ENCODE measurements at regions not wholly inside any gene's neighbourhood (a gene's known extent, or its start where the extent isn't known, plus 50 kb on each side); places are given as distances from the start of the nearest gene placed in this dataset.
"Not testable (repeated sequence)": the region's sequence is repeated elsewhere in the genome, so short reads cannot be mapped to it uniquely, and the experiment has no call there.

GRCh38 chr11:93032580-93032979, 63.1 kb downstream of the MTNR1B start:
- ATAC-seq (no peak), DNase-seq (no peak)
- intact Hi-C loops (cut with micrococcal nuclease) = no loop called here

GRCh38 chr11:93033093-93033492, 63.6 kb downstream of the MTNR1B start:
- no peak for DNase-seq
- ATAC-seq = no peak
- intact Hi-C loops (cut with micrococcal nuclease) = no loop called here

- ATAC-seq = no peak
- no peak for DNase-seq
- intact Hi-C loops (cut with micrococcal nuclease) = no loop called here
Measured at GRCh38 chr11:93034031-93034722, 64.7 kb downstream of the MTNR1B start.

- intact Hi-C loops (cut with micrococcal nuclease) = no loop called here
Measured at GRCh38 chr11:93034723-93035039, 65.2 kb downstream of the MTNR1B start.

GRCh38 chr11:93038521-93038920, 69.1 kb downstream of the MTNR1B start:
- no peak for DNase-seq
- intact Hi-C loops (cut with micrococcal nuclease) = no loop called here
- ATAC-seq = no peak

More at GRCh38 chr11:93034723-93035039, 65.2 kb downstream of the MTNR1B start:
- ATAC-seq (no peak), DNase-seq (no peak)

DNA sequence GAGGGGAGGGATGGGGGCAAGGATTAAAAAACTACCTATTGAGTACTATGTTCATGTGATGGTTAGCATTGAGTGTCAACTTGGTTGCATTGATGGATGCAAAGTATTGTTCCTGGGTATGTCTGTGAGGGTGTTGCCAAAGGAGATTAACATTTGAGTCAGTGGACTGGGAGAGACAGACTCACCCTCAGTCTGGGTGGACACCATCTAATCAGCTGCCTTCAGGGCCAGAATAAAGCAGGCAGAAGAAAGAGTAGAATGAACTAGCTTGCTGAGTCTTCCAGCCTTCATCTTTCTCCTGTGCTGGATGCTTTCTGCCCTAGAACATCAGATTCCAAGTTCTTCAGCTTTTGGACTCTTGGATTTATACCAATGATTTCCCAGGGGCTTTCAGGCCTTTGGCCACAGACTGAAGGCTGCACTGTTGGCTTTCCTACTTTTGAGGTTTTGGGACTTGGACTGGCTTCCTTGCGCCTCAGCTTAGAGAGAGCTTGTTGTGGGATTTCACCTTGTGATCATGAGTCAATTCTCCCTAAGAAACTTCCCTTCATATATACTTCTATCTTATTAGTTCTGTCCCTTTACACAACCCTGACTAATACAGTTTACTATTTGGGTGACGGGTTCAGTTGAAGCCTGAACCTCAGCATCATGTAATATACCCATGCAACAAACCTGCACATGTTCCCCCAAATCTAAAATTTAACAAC, 70.2 kb downstream of the MTNR1B start:
- no peak for ATAC-seq
- intact Hi-C loops (cut with micrococcal nuclease) = no loop called here
- DNase-seq = no peak

DNA sequence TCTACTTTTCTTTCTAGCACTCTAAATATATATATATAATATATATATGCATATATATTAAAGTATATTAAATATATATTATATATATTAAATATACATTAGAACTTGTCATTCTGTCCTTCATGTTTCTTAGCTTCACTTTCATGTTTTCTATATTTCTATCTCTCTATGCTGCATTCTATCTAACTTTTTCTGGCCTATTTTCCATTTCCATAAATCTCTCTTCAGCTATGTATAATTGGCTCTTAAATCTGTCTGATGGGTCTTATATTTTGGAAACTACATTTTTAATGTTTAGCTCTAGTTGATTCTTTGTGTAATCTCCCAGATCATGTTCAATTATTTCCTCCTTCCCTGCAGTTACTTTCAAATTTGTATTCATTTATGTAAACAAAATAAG, 72.2 kb downstream of the MTNR1B start:
- no peak for ATAC-seq
- DNase-seq = no peak
- intact Hi-C loops (cut with micrococcal nuclease) = no loop called here

- not testable (repeated sequence) for DNase-seq, ATAC-seq
Measured at GRCh38 chr11:93043186-93043585, 73.7 kb downstream of the MTNR1B start.

DNA sequence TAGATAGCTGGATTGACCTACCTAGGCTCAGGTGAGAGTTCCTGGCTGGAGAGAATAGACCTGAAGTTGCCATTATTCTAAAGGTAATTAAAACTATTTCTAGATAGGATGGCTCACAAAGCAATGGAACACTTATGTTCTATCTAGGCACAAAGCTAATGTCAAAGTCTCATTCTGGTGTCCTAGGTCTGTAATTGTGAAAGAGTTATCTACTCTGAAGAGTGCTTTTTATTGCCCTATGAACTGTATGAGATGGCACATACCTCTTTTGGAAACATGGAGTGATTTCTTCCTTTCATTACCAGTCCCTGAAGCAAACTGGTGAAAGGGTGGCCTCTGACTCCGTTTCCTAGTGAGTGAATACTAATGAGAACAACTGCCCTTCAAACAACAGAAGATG, 80.3 kb downstream of the MTNR1B start:
- intact Hi-C loops (cut with micrococcal nuclease) = no loop called here
- ATAC-seq (no peak), DNase-seq (no peak)

More at GRCh38 chr11:93043186-93043585, 73.7 kb downstream of the MTNR1B start:
- intact Hi-C loops (cut with micrococcal nuclease) = not testable (repeated sequence)

DNA sequence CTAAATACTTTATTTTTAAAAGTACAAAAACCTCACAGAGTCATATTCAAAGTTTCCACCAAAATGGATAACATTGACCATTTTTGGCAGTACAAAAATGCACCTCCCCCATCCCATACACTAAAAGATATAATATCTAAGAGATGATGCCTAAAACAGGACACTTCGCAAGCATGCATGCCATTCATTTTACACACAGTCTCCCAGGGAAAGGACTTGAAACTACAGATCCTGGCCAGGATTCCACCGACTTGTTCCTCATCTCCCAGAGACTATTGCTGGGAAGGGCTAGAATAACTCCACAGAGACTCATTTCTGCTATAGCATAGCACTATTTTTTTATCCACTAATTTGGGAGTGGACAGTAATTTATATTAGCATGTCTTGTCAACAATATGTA, 81.7 kb downstream of the MTNR1B start:
- intact Hi-C loops (cut with micrococcal nuclease) = no loop called here
- no peak for DNase-seq
- ATAC-seq = no peak

GRCh38 chr11:93053864-93054263, 84.4 kb downstream of the MTNR1B start:
- DNase-seq (no peak), ATAC-seq (no peak)
- intact Hi-C loops (cut with micrococcal nuclease) = no loop called here

- ATAC-seq (no peak), DNase-seq (no peak)
- intact Hi-C loops (cut with micrococcal nuclease) = no loop called here
Measured at GRCh38 chr11:93054279-93054678, 84.8 kb downstream of the MTNR1B start.

DNA sequence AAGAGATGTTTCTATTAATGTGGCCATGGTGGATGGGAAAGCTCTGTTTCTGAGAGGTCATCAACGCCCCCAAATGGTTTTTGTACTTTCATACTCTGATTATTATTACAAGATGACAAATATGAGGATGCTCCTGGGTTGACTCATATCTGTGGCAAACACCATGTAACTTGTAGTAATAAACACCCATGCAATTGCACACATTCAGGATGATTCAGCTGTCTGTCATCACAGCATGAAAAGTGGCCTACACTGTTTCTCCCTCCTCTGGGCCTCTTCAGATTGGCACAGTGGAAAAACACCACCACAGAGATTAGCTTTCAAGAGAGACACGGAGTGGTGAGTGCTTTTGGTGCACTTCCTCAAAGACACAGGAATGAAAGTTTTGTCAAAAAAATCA, 85.4 kb downstream of the MTNR1B start:
- intact Hi-C loops (cut with micrococcal nuclease) = no loop called here
- DNase-seq = no peak
- no peak for ATAC-seq

DNA sequence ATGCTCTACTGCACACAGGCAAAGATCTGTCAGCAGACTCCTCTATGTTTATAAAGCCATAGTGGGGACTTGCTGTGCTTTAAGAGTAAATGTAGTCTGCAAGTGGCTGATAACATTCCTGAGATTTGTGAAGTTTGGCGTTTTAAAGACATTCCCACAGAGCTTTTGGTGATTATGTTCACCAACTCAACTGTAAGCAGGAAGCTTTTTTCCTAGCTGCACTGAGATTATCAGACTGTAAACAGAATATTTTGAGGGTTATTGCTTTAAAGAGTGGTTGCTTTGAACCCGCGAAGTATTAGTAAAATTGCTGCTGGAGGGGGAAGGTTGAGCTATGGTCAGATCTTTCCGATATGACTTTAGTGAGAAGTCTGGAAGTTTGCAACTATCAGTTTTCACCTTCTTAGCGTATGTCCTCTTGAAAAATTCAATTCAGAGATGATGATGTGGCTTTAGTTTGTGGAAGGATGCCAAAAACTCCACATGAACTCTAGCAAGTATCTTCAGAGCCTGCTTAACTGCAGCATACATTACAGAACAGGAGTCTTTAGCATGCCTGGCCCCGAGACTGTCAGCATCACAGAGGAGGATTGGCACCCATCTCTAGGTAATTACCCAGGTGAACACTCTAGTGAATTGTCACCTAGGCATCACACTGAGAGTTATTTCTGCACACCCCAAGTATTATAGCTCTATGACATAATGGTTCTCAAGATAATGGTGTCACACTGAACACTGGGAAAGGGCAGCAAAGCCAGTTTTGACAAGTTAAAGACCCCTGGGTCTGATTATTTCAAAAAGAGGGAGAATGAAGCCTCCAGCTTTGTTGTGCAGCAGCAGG, 89.9 kb downstream of the MTNR1B start:
- ATAC-seq (no peak), DNase-seq (no peak)
- intact Hi-C loops (cut with micrococcal nuclease) = no loop called here

DNA sequence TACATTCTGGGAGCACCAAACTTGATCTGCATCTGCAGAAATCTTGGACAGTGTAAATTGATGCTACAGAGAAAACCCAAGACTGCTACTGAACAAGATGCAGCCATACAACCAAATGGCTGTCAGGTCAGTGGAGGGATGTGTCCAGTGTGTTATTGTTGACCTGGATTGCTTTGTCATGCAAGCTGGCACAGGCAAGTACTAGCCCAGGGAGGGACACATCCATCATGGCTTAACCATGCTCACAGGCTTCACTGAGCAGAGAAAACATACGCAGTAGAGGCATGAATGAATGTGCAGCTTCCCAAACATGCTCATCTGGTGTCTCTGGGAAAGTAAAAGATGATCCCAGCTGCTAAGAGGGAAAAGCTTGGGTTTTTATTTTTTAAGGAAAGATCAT, 93.6 kb downstream of the MTNR1B start:
- DNase-seq = no peak
- no peak for ATAC-seq
- intact Hi-C loops (cut with micrococcal nuclease) = no loop called here

GRCh38 chr11:93065074-93065674, 95.7 kb downstream of the MTNR1B start:
- ATAC-seq; DNase-seq; intact Hi-C loops (cut with micrococcal nuclease): not testable (repeated sequence)

DNA sequence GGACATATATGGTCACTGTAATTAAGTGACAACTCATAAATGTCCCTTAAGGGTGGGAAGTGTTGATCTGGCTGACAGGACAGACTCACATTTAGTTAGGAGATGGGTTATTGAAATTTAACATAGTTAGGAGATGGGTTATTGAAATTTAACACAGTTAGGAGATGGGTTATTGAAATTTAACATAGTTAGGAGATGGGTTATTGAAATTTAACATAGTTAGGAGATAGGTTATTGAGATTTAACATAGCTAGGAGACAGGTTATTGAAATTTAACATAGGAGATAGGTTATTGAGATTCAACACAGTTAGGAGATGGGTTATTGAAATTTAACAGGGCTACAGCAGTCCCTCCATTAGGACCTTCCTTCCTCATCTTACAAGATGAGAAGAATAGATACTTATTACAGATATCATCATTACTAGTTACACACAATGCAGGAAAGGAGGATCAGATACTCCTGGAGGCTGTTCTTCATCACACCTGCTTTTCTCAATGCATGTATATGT, 98.5 kb downstream of the MTNR1B start:
- intact Hi-C loops (cut with micrococcal nuclease) = no loop called here
- ATAC-seq (no peak), DNase-seq (no peak)

- ATAC-seq (no peak), DNase-seq (no peak)
- intact Hi-C loops (cut with micrococcal nuclease) = no loop called here
Measured at GRCh38 chr11:93072229-93072914, 102.9 kb downstream of the MTNR1B start.

DNA sequence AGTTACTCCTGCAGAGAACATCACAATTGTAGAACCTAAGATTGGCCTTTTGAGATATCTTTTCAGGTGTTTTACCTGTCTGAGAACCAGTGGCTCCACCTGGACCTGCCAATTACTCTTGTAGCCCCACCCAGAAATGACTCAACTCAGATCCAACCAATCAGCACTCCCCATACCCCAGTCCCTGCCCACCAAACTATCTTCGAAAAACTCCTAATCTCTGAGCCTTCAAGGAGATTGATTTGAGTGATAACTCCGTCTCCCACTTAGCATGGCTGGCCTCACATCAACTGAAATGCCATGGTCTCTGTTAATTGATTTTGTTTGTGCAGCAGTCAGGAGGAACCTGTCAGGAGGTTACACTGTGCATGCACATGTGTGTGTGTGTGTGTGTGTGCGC, 103.6 kb downstream of the MTNR1B start:
- DNase-seq (no peak), ATAC-seq (no peak)
- intact Hi-C loops (cut with micrococcal nuclease) = no loop called here
